DMS53 treated with DMSO at 0.1 percent for 48 hours (cell line): ENCODE measurements at regions not wholly inside any gene's neighbourhood (a gene's known extent, or its start where the extent isn't known, plus 50 kb on each side); places are given as distances from the start of the nearest gene placed in this dataset.

ENCODE experiments used
- DNase-seq: peaks from one replicate; lab custom pipeline; 2025; ENCODE audit not compliant: unreplicated experiment; lab: John Stamatoyannopoulos, UW

DNA sequence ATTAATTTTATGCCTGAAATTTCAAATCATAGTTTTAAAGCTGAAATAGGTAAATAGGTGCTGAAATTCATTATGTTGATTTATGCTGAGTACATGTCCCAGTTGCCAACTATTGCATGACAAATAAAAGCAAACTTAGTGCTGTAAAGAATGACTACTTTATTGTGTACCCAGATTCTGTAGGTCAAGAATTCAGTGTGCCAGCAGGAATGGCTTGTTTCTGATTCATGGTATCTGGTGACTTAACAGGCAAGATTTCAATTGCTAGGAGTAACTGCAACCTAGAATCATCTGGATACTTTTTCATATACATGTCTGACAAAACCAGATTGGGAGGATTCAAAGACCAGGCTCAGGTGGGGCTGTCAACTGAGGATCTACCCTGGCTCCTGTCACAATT is 678.4 kb upstream of the ADAMTS5 start:
- no peak for DNase-seq

DNA sequence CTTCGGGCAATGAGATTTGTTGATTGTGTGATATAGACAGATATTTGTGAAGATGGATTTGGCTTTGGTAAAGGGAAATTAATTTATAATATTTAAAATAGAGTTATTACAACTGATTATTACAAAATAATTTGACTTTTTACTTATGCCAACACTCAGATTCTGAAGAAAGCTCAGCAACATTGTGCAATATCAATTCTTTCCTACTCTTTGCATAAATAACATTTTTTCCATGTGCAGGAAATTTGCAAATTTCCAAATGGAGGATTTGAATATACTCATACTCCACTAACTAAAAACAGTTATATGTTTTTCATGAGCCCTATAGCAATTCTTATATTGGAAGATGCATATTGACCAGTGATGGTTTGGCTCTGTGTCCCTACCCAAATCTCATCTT is 676.4 kb upstream of the ADAMTS5 start:
- no peak for DNase-seq

DNA sequence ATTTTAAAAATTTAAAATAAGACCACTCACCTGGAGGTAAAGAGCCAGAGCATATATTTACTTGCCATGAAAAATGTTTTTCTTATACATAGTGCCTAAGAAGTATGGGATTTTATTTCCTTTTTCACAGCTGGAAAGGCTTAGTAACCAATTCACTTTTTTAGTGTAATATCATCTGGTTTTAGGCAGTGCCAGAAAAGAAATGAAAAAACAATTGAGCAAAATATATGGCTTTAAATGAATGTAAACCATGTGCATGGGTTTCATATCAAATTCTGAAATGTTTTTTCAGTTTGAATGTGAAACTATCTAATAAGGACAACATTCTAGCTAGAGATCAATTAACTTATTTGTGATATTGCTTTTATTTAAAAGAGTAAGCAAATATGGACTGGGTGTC is 672.4 kb upstream of the ADAMTS5 start:
- no peak for DNase-seq

DNA sequence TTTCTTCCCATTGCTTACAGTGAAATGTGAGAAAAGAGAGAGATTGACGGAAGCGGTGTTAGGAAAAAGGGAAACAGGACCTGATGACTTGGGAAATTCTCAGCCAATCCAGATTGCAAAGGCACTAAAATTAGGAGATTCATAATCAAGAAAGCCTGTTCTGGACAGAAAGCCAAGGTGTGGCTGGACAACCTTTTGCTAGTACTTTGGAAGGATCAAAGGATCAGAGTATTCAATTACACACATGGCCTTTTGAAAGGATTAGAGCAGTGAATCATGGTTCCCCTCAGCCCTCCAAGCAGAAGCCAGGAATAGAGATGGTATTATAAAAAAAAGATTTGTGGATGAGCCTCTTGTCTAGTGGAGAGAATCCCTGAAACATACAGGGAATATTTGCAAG is 669.8 kb upstream of the ADAMTS5 start:
- DNase-seq, result no peak

DNA sequence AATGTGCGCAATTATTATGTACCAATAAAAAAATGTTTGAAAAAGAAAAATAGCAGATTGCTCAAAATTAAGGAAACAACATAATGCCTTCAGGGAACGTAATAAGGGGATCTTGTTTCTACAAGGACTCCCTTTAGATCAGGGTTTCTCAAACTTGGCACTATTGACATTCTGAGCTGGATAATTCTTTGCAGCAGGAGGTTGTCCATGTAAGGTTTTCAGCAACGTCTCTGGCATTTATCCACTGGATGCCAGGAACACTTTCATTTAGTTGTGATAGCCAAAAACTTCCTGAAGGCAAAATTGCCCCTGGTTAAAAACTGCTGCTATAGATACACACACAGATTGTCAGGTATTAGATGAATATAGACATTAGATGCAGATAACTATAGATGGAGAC is 666.7 kb upstream of the ADAMTS5 start:
- no peak for DNase-seq

DNA sequence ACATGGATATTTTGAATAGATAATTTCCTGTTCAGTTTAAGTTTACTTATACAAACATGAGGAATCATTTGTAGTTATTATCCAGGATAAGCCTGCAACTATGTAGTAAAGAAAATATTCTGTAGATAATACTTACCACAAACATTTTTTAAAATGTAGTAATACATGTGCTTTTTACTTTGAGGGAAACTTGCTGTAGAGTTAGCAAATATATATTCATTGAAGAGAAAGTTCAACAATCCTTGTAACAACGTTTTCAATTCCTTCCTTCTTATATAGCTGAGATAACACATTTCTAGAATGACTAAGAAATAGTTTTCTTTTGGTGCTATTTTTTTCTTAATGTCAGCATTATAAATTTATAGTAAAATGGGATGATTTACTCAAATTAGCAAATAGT is 664.6 kb upstream of the ADAMTS5 start:
- DNase-seq, result no peak

DNA sequence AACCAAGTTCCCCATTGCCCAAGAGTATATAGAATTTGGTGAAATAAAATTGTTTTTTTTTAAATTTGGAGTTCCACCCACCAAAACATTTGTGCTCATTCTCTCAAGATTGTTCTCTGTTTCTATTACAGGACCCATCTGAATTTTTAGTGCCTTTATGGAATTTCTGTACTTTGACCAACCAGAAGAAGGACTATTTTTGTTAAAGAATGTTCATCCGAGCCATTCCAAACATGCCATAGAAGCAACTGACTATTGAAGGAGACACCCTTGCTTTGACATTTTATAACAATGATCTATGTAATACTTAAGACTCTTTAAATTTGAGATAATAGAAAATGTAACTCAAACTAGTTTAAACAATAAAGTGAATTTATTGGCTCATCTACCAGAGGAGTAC is 655.7 kb upstream of the ADAMTS5 start:
- DNase-seq, result no peak

DNA sequence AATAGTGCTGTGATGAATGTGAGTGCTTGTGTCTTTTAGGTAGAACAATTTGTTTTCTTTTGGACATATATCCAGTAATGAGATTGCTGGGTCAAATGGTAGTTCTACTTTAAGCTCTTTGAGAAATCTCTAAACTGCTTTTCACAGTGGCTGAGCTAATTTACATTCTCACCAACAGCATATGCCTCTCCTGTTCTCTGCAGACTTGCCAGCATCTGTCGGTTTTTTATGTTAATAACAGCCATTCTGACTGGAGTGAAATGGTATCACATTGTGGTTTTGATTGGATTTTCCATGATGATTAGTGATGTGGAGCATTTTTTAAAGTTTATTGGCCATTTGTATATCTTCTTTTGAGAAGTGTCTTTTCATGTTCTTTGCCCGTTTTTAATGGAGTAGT is 647.3 kb upstream of the ADAMTS5 start:
- DNase-seq, result no peak

DNA sequence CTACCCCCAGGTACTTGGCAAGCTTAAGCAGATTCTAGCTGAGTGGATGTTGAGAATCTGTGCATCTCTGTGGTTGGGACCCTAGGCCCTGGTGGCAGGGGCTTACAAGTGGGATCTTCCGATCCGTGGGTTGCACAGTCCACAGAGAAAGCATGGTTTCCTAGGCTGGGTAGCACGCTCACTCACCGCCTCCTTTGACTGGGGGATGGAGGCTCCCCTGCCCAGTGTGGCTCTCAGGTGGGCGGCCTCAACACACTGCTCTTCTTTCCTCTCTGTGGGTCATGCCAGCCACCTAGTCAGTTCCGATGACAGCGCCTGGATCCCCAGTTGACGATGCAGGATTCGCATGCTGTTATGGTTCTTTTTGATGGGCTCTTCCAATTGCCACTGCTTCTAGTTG is 639.5 kb upstream of the ADAMTS5 start:
- DNase-seq, result no peak

DNA sequence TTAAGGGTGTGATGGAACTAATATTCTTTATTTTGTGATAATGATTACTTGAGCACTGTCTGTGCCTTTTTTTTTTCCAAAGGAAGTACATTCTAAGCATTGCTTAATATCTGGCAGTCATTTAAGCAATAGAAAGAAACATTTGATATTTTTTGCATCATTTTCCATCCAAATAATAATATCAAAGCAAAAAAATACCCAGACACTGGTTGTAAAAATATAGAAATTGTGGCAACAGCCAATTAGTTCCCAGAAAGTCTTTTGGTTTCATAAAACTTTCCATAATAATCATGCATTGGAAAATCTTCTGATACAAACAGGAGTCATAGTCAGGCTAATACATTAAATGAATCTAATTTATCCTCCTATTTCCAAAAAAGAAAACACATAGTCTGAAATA is 629.3 kb upstream of the ADAMTS5 start:
- no peak for DNase-seq

DNA sequence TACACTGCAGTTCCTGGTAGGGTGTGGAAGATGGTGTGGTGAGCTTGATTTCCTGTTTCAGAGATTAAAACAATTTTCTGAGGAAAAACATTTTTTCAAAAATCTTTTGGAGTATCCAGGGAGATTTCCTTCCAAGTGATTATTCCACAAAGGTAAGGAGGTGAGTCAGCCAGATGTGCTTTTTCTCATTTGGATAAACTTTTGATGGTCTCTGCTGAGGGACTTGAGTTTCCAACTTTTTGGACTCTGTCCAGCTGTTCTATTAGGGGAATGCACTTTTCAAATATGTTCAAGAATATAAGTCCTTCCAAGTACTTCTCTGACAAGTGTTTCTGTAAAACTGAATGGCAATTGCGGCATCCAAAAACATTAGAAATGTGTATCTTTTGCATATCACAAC is 628.8 kb upstream of the ADAMTS5 start:
- DNase-seq, result no peak

DNA sequence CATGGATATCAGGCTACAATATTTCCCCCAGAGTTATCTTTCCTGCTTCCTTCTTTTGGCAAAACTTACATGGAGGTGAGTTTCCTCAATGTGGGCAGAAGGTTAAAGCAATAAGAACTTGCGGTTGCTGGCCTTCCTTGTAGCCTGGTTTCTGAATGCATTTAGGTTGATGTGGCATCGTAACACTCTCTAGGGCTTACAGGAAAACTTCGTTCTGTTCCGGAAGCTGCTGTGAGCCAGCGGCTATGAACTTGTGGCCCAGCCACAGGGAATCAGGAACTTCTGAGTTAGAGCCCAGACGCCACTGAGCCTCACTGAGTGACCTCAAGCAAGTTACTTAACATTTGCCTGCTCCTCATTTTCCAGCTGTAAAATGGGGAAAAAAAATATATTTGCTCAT is 623.4 kb upstream of the ADAMTS5 start:
- no peak for DNase-seq

DNA sequence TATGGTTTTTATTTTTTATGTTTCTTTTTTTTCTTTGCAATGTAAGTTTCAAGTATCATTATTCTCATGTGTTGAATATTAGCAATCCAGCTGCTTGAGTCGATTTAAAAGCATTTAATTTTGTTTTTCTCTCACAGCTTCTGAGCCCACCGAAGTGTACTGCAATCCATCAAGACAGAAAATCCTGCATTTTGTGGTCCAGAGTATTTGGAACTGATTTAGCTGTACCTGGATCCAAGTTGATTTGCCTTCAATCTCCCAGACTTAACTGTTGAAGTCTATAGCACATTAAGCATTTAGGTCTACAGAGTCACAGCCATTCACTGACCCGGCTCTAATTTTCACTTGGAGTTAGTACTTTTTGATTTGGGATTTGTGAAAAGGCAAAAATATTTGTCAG is 622.9 kb upstream of the ADAMTS5 start:
- DNase-seq, result no peak

DNA sequence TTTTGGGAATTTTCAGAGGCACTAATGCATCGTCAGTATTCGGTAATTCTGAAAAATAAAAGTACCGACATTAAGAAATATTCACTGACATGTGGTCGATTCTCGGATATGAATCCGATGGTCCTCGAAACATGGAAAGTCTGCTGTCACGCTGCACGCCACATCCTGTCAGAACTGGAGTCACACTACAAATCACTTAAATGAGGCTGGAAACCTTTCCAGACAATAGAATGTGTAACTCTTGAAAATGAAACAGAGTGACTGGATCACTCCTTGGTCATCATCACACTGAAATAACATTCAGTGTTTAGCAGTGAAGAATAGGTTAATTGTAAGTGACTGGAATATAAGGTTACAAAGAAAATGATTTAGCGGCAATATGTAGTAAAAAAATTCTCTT is 620.1 kb upstream of the ADAMTS5 start:
- DNase-seq, result no peak

DNA sequence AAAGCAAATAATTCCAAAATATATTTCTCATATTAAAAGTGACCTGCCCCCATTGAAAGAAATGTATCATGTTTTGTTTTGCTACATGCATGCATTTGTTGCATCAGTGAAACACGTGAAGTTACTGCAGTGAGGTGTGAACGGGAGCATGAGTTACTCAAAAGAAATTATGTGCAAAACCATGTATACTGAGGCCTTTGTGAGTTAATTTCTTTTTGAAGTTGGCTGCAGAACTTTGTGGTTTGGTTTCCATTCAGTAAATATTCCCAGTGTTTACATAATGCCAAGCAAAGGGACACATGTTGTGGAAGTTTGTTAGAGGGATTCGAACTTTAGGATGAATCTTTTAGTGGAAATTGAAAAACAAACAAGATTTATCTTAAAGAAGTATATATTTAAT is 619.4 kb upstream of the ADAMTS5 start:
- DNase-seq, result no peak

DNA sequence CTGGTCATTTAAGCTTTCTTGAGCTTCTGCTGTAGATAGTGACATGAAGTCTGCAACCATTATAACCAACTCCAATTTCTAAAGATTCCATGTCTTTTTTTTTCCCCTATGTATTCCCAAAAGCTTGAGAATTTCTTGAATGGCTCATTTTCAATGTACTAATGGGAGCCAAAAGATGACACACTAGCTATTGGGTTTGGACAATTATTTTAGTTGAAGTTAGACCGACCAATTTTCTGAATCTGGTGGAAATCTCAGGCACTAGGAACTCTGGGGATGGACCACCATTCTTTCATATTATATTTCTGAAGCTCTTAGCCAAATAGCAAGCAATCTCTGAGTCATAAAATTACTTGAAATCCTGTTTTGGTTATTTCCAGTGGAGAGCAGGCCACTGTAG is 617.4 kb upstream of the ADAMTS5 start:
- no peak for DNase-seq

DNA sequence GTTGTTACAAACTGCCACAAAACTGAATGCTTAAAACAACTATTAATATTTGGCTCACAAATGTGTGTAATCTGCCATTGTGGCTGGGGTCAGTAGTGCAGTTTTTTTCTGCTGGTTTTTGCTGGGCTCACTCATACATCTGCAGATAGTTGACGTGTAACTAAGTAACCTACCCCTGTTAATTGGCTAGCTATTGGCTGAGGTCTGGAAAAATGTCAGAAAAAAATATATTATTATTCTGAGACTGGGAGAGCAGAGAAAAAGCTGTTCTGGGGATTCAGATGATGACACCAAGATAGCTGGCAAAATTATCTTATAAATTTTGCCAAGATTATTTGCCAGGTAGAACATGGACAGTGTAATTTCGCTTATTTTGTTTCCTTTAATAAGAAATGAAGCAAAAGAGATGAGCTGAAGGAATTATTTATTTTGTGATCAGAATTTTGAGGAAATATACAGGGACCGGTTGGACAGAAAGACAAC is 616.1 kb upstream of the ADAMTS5 start:
- DNase-seq, result no peak

DNA sequence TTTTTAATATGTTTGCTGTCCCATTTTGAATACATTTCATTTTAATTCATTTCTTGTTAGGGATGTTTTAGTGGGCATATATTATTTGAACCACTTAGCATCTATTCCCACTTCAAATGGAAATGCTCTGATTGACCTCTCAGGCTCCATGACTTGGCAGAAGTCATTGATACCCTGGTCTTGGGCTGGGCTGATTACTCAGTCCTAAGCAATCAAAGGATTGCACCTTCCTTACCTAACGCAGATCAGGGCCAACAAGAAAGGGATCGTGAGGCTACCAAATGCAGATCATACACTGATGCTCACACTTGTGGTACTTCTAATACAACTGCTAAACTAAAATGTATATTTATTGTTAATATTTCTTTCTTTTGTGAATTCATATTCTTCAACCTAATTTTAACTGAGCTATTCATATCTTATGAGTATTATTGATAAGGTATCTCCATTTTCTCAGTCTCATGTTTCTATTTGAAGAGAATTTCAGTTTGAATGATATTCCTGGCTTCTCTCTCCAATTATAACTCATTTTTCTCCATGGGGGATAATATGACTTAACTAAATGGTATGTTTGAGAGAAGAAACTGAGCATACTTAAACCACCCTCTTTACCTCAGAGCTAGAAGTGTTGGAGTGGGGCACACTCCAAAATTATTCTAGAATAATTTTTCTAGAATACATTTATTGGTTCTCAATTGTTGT is 615.5 kb upstream of the ADAMTS5 start:
- no peak for DNase-seq

DNA sequence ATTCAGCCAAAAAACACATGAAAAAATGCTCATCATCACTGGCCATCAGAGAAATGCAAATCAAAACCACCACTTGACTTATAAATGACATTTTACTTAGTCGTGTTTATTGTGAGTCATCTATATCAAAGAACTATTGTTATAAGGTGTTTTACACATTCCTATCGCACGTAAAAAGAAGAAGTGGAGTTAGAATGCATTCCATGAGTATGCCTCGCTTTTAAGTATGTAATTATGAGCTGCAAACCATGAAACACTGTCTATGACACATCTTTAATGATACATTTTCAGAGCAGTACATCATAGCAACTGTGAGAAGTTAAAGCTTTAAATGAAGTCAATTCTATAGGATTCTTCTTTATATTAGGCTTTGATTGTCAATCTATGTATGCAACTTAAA is 614.3 kb upstream of the ADAMTS5 start:
- no peak for DNase-seq

DNA sequence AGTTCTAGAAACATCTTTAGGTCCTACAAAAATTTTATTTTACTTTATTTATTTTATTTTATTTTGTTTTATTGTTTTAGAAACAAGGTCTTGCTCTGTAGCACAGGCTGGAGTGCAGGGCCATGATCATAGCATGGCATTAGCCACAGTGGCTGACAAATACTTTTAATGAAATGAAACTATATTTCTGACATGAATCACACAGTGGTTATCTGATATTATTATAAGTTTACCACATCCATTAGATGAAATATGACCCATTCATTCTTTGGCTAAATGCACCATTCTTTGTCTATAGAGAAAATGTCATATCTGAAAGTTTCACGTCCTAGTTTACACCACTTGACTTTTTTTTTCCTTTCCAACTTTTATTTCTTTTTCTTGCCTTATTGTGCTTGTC is 613.4 kb upstream of the ADAMTS5 start:
- DNase-seq, result no peak

DNA sequence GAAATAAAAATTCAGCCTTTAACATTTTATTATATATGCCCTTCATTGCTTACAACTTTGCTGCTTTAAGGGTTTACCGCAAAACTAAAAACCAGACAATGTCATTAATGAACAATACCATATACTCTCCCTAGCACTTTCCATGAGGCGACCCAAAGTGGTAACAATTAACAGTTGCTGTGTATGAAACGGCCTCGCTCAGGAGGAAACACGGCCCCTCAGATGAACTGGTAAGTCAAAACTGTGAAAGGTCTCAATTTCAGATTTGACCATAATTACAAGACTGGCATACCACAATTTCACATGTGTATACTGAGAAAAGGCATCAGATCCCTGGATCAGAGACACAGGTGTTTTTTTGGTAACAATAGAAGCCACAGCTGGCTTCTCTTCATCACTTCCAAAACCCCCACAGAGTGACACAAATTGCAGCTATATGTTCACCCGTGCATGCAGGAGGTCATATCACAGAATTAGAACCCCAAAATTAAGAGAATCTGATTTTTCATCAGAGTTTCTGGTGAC is 611.9 kb upstream of the ADAMTS5 start:
- DNase-seq, result no peak

DNA sequence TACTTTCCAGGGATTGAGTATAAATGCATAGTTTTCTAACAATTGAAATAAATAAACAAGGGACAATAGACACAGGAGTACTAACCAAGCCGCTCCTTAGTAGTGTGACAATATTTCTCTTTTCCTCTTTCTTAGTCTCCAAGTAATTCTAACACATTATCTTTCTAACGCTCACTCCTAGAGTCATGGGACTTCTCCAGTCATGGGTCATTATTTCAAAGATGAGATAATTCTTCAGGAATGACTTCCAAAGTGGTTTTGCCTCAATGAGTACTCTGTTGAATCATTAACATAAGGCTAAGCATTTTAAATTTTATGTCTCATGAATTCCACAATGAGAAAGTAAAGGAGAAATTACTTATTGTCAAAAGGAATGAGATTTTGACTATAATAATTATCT is 605.8 kb upstream of the ADAMTS5 start:
- DNase-seq, result no peak

DNA sequence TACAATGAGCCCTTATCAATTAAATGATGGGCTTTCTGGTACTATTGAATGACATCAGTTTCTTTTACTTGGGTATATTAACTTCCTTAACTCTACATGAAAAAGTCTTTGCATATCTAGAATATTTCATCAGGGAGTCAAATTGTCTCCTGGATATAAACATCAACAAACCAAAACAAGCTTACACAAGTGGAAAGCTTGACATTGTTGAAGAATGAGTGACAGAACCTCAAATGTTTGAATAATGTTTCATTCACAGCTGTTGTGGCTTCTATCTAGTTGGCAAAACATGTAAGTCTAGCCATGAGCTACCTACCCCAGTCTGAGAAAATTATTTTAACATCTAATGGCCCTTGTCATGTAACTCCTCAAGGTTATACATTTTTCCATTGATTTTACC is 604.8 kb upstream of the ADAMTS5 start:
- no peak for DNase-seq
